Breast epithelium (tissue), 4 donors: ENCODE measurements at regions not wholly inside any gene's neighbourhood (a gene's known extent, or its start where the extent isn't known, plus 50 kb on each side); places are given as distances from the start of the nearest gene placed in this dataset.

ENCODE experiments used
- DNase-seq, 2 donors: peaks; one replicate each; pipeline ENCODE4 v3.0.0-alpha.2; 2019; ENCODE audit warnings: low spot score in 2 of 2
- H3K27ac ChIP-seq, 2 donors: fragments of 200-600 bp; sonication (generic) in 1 of 2; one replicate each; pipeline ENCODE4 v1.5.1; 2016 to 2019; ENCODE audit warnings: mild to moderate bottlenecking in 1 of 2
- H3K27me3 ChIP-seq, 2 donors: fragments of 200-600 bp; sonication (generic) in 1 of 2; one replicate each; pipeline versions ENCODE4 v1.5.1 to v1.6.0; 2017 to 2019; ENCODE audit warnings: control low read depth in 1 of 2, mild to moderate bottlenecking in 1 of 2
- H3K36me3 ChIP-seq: fragments of 200-600 bp; one replicate; pipeline ENCODE4 v1.5.1; 2019
- H3K4me1 ChIP-seq, 2 donors: fragments of 200-600 bp; sonication (generic); one replicate each; pipeline ENCODE4 v1.5.1; 2016 to 2019; ENCODE audit warnings: control low read depth in 1 of 2
- H3K4me3 ChIP-seq, 3 donors: fragments of 200-600 bp; sonication (generic); 1 replicate in 2 of 3; 2 replicates in 1 of 3; pipeline ENCODE4 v1.5.1; 2016 to 2019; ENCODE audit warnings: mild to moderate bottlenecking in 3 of 3, moderate library complexity in 2 of 3
- H3K9me3 ChIP-seq, 2 donors: fragments of 200-600 bp; sonication (generic) in 1 of 2; one replicate each; pipeline ENCODE4 v1.5.1; 2016 to 2019; ENCODE audit warnings: control low read depth in 1 of 2
- POLR2A ChIP-seq: fragments of 450-650 bp; IDR thresholded peaks from one replicate; pipeline ENCODE4 v1.6.1; 2016; ENCODE audit warnings: antibody characterized with exemption, mild to moderate bottlenecking, moderate library complexity
- POLR2AphosphoS5 ChIP-seq, 3 donors: sonication (generic); formaldehyde crosslinking; IDR thresholded peaks; one replicate each; pipeline ENCODE4 v1.6.1; 2017; ENCODE audit warnings: antibody characterized with exemption in 3 of 3
- intact Hi-C: fragments of 100-400 bp; cut with DNase I; formaldehyde crosslinking; loops from one replicate; pipeline ENCODE4 v1.15.1; 2023; ENCODE audit warnings: low total_unique reads
- TF ChIP-seq, protein P1 (sequence below), 3 donors: fragments of 450-650 bp; IDR thresholded peaks; one replicate each; pipeline ENCODE4 v1.5.1; 2016 to 2017; ENCODE audit warnings: antibody characterized with exemption in 3 of 3, mild to moderate bottlenecking in 3 of 3, moderate library complexity in 3 of 3

DNA sequence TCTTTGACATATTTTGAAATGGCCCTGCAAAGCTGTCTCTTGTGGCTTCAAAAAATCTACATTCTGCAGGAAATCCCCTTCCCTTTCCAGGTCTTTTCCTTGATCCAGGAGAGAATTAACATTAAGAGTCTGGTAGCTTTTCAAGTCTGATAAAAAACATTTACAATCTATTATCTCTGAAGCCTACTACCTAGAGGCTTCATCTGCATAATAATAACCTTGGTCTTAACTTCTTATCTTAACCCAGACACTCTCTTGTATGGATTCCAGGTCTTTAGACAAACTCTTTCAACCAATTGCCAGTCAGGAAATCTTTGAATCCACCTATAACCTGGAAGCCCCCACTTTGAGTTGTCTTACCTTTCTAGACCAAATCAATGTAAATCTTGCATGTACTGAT, 179.3 kb upstream of the ZC3H15 start:
- TF ChIP-seq, protein P1, sequence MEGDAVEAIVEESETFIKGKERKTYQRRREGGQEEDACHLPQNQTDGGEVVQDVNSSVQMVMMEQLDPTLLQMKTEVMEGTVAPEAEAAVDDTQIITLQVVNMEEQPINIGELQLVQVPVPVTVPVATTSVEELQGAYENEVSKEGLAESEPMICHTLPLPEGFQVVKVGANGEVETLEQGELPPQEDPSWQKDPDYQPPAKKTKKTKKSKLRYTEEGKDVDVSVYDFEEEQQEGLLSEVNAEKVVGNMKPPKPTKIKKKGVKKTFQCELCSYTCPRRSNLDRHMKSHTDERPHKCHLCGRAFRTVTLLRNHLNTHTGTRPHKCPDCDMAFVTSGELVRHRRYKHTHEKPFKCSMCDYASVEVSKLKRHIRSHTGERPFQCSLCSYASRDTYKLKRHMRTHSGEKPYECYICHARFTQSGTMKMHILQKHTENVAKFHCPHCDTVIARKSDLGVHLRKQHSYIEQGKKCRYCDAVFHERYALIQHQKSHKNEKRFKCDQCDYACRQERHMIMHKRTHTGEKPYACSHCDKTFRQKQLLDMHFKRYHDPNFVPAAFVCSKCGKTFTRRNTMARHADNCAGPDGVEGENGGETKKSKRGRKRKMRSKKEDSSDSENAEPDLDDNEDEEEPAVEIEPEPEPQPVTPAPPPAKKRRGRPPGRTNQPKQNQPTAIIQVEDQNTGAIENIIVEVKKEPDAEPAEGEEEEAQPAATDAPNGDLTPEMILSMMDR (IDR thresholded peaks at IDR 0.05) = no peak
- TF ChIP-seq POLR2A (no peak), POLR2AphosphoS5 (IDR thresholded peaks at IDR 0.05) (no peak)
- Histone ChIP-seq H3K4me3 (no peak overlapping the region), H3K27me3 (no peaks in the 10 kb centered on the region), H3K4me1 (no peaks in the 10 kb centered on the region), H3K27ac (no peak overlapping the region), H3K36me3 (no peaks in the 10 kb centered on the region), H3K9me3 (peaks cover 0 to 8% of the 10 kb centered on the region in 2 donors)
- DNase-seq = no peak
- intact Hi-C loops = no loop called here

- H3K27ac ChIP-seq = no peak overlapping the region
Measured at GRCh38 chr2:186307871-186308270, 178.2 kb upstream of the ZC3H15 start.

GRCh38 chr2:186308347-186308746, 177.7 kb upstream of the ZC3H15 start:
- intact Hi-C loops = no loop called here
- peaks cover 6 to 23% of the 10 kb centered on the region in 2 donors for H3K9me3 ChIP-seq
- H3K27me3 ChIP-seq = no peaks in the 10 kb centered on the region
- no peak for DNase-seq
- TF ChIP-seq, protein P1 (IDR thresholded peaks at IDR 0.05) = no peak
- TF ChIP-seq POLR2AphosphoS5 (IDR thresholded peaks at IDR 0.05) (no peak), POLR2A (no peak)
- no peak overlapping the region for H3K27ac ChIP-seq
- no peak overlapping the region for H3K4me3 ChIP-seq
- H3K36me3 ChIP-seq = no peaks in the 10 kb centered on the region
- H3K4me1 ChIP-seq = no peaks in the 10 kb centered on the region

More at GRCh38 chr2:186307871-186308270, 178.2 kb upstream of the ZC3H15 start:
- Histone ChIP-seq H3K4me3 (no peak overlapping the region), H3K4me1 (no peaks in the 10 kb centered on the region), H3K36me3 (no peaks in the 10 kb centered on the region), H3K27me3 (no peaks in the 10 kb centered on the region), H3K9me3 (peaks cover 1 to 18% of the 10 kb centered on the region in 2 donors)
- DNase-seq = no peak
- TF ChIP-seq POLR2AphosphoS5 (IDR thresholded peaks at IDR 0.05) = no peak
- TF ChIP-seq, protein P1 (IDR thresholded peaks at IDR 0.05) = no peak
- TF ChIP-seq POLR2A = no peak
- intact Hi-C loops = no loop called here

DNA sequence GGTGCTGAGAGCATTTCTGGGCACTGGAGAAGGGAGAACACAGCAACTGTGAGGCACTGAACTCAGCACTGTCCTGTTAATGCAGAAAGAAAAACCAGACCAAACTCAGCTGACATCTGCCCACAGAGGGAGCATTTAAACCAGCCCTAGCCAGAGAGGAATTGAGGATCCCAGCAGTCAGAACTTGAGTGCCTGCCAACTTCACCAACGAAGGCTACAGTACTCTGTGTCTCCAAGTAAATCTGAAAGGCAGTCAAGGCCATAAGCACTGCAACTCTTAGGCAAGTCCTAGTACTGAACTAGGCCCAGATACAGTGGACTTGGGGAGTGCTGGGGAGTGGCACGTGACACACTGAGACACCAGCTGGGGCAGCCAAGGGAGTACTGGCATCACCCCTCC, 176.2 kb upstream of the ZC3H15 start:
- no peak overlapping the region for H3K27ac ChIP-seq
- H3K4me1 ChIP-seq = no peaks in the 10 kb centered on the region
- no peak overlapping the region for H3K4me3 ChIP-seq
- peaks cover 14 to 30% of the 10 kb centered on the region in 2 donors for H3K9me3 ChIP-seq
- H3K27me3 ChIP-seq = no peaks in the 10 kb centered on the region
- intact Hi-C loops = no loop called here
- DNase-seq = no peak
- H3K36me3 ChIP-seq = no peaks in the 10 kb centered on the region
- TF ChIP-seq, protein P1 (IDR thresholded peaks at IDR 0.05) = no peak
- no peak for TF ChIP-seq POLR2AphosphoS5 (IDR thresholded peaks at IDR 0.05)
- TF ChIP-seq POLR2A = no peak

GRCh38 chr2:186319105-186319504, 167.0 kb upstream of the ZC3H15 start:
- Histone ChIP-seq H3K4me3 (no peak overlapping the region), H3K9me3 (peaks cover 17 to 36% of the 10 kb centered on the region in 2 donors), H3K36me3 (no peaks in the 10 kb centered on the region), H3K27me3 (no peaks in the 10 kb centered on the region), H3K27ac (no peak overlapping the region), H3K4me1 (no peaks in the 10 kb centered on the region)
- DNase-seq = no peak
- TF ChIP-seq POLR2A (no peak), POLR2AphosphoS5 (IDR thresholded peaks at IDR 0.05) (no peak)
- TF ChIP-seq, protein P1 (IDR thresholded peaks at IDR 0.05) = no peak
- intact Hi-C loops = no loop called here
